ENCODE measurements at regions not wholly inside any gene's neighbourhood (a gene's known extent, or its start where the extent isn't known, plus 50 kb on each side); places are given as distances from the start of the nearest gene placed in this dataset.

- no peak for DNase-seq (ENCODE audit: low read depth)
Measured at GRCh38 chr17:73815474-73815873, 171.2 kb upstream of the SDK2 start.

GRCh38 chr17:73819440-73820395, 175.5 kb upstream of the SDK2 start:
- no peak for DNase-seq (ENCODE audit: low read depth)

GRCh38 chr17:73820686-73821448, 176.6 kb upstream of the SDK2 start:
- DNase-seq (ENCODE audit: low read depth): no peak

GRCh38 chr17:73821665-73822064, 177.4 kb upstream of the SDK2 start:
- DNase-seq (ENCODE audit: low read depth): no peak

DNA sequence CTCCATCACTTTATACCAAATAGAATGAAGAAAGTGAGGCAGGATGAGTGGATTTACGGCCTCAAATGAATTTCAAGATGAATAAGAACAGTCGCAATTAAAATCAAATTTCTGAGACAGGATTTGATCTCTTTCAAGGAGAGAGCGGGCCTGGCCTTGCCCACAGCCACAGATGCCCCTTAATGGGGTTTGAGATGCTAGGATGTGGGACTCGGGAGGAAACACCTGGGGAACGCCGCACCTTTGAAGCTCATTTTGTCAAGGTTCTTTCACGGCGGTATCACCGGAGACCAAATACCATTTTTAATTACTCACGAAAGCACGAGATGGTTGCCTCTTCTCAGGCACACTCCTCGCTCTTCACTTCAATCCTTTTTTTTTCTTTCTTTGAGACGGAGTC, 178.1 kb upstream of the SDK2 start:
- no peak for DNase-seq (ENCODE audit: low read depth)

DNA sequence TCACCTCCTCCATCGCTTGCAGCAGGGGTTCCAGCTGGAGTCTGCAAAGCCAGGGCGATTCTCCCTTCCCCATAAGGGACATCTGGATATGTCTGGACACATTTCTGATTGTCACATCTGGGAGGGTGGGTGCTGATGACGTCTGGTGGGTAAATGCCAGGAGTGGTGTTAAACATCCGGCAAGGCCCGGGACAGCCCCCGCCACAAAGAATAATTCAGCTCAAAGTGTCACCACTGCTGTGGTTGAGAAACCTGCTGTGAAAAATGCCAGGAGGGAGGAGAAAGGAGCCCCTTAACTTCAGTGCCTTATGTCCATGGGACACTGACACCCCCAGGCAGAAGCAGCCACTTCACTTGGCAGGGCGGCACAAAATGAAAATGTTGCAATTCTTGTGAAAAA, 179.4 kb upstream of the SDK2 start:
- no peak for DNase-seq (ENCODE audit: low read depth)

DNA sequence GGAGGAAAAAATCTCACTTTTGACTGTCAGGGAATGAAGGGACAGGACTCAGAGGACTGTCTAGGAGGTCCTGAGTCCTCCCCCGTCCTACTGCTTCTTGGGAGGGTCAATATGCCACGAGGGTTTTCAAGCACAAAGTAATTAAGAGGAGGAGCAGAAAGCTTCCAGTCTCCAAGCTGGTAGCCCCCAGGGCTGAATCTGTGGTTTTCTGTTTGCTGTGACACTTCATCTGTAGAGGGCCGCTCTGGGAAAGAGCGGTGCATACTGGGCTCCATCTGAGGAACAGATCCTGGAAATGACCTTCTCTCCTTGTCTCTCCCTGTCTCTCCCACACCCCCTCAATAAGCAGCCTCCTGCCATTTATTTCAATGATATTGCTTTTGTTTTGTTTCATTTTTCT, 180.1 kb upstream of the SDK2 start:
- DNase-seq (ENCODE audit: low read depth): no peak

GRCh38 chr17:73826181-73826871, 182.1 kb upstream of the SDK2 start:
- no peak for DNase-seq (ENCODE audit: low read depth)

DNA sequence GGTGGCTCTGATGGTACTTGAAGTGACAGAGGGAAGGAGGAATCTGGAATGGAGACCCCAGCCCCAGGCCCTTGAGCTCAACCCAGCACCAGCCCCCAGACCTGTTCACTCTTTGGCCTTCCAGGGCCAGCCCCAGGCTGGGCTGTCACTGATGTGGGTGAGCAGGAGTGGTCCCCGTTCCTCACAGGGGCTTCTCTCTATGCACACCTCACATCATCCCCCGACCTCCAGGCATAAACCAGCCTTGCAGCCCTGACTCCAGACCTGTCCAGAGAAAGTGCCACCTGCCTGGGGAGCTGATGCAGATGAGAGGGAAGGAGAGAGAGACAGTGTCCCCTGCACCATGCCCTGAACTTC, 182.6 kb upstream of the SDK2 start:
- DNase-seq (ENCODE audit: low read depth): no peak

- no peak for DNase-seq (ENCODE audit: low read depth)
Measured at GRCh38 chr17:73827627-73828291, 183.5 kb upstream of the SDK2 start.

GRCh38 chr17:73829676-73830280, 185.5 kb upstream of the SDK2 start:
- DNase-seq (ENCODE audit: low read depth): no peak

GRCh38 chr17:73831699-73832098, 187.5 kb upstream of the SDK2 start:
- DNase-seq (ENCODE audit: low read depth): no peak

DNA sequence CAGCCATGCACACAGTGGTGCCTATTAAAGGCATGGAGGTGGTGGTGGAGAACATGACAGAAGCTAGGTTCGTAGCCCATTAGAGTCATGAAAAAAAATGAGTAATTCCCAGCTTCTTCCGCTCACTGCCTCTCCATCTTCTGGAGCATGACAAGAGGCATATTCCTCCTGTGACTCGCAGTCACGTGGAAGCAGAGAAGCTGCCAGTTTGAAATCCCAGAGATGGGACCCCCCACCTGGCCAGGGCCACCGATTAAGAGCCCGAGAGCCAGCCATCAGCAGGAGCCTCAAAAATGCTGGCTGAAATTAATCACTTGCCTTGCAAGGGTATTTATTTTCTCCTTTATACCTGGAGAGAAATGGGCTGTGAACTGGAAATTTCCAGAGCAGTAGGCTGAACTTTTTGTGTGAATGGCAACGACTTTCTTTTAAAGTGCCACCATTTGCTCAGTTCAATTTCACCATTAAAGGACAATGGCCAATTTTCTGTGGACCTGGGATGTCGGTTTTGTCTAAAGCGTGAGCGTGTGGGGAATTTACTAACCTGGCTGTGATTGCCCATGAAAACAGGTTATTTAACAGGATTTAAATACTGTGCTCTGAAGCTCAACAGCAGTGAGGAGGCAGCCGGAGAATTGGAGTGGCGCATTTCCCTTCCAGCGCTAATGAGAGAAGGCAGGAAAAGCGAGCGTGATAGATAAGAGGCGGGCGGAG, 189.7 kb upstream of the SDK2 start:
- no peak for DNase-seq (ENCODE audit: low read depth)

- no peak for DNase-seq (ENCODE audit: low read depth)
Measured at GRCh38 chr17:73834684-73835343, 190.6 kb upstream of the SDK2 start.

DNA sequence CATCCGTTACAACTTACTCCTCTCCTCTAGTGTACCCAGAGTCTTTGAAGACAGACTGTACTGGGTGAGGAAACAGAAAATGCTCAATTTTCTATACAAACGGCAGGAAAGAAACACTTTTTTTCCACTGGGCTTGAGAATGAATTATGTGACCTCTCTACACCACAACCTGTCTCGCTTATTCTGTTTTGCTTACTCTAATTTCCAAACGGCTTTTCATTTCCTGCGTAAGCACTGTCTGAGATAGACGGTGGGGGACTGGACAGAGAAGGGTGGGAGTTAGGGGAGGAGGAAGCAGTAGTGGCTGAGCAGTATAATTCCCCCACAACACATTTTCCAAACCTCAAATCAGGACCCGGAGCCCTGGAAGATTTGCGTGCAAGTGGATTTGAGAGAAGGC, 191.4 kb upstream of the SDK2 start:
- DNase-seq (ENCODE audit: low read depth): no peak

GRCh38 chr17:73838815-73839214, 194.6 kb upstream of the SDK2 start:
- no peak for DNase-seq (ENCODE audit: low read depth)

DNA sequence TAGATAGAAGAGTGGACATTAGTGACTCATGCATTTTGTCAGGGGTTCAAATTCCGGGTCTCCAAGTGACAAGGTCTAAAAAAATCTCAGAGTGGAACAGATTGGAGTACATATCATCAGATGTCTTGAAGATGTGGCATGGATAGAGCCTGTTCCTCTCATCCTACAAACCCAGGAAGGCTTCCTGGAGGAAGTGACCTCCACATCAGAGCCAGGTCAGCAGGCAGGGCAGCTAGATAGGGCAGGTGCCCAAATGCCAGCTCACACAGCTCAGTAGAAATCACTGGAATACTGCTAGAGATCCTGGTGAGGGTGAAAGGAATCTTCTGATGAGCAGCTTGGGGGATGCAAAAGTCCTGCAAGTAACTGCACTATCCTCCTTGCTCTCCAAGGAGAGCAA, 196.6 kb upstream of the SDK2 start:
- DNase-seq (ENCODE audit: low read depth): no peak

GRCh38 chr17:73841431-73842060, 197.3 kb upstream of the SDK2 start:
- DNase-seq (ENCODE audit: low read depth): no peak

- no peak for DNase-seq (ENCODE audit: low read depth)
Measured at GRCh38 chr17:73847952-73848351, 203.7 kb upstream of the SDK2 start.

DNA sequence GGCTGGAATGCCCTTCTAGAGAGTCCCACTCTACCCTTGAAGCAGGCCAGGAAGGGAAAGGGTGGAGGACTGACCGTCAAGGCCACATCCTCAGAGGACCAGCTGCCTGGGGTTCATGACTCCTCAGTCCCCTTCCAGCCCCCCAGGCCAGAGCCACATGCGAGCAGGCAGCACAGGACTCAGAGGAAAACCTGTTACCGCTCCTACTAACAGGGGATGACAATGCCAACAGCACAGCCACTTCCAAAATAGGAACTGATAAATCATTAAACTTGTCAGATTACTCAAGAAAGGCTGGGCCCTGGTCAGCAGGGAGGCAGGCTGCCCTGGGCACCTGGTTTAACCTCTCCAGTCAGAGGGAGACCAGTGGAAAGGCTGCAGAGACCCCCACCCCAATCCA, 206.2 kb upstream of the SDK2 start:
- DNase-seq (ENCODE audit: low read depth): no peak

All from stromal cell of bone marrow (primary cell).